Embryonic facial prominence (tissue), 1 donor: ENCODE measurements at regions not wholly inside any gene's neighbourhood (a gene's known extent, or its start where the extent isn't known, plus 50 kb on each side); places are given as distances from the start of the nearest gene placed in this dataset.
"Not testable (repeated sequence)": the region's sequence is repeated elsewhere in the genome, so short reads cannot be mapped to it uniquely, and the experiment has no call there.

Experiments
- DNase-seq: peaks from one replicate; pipeline ENCODE4 v3.0.0-alpha.2; 2016; ENCODE audit errors: extremely low spot score

DNA sequence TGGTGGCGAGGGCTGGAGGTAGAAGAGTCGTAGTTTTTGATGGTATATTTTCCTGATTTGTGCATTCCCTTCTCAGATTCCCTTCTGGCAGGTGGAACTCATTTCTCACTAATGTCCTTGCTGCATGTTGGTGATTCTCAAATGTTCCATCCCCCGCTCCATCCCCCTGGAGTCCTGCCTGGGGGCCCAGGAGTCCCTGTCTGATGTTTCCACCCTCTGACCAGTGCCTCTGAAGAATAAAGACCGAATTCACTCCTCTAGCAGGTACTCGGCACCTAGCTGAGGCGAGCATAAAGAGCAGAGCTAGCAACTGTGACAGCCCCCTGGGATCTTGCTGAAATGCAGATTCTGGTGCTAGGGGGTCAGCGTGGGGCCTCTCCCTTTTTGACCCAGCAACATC is 301.8 kb downstream of the BCL2L11 start:
- not testable (repeated sequence) for DNase-seq

DNA sequence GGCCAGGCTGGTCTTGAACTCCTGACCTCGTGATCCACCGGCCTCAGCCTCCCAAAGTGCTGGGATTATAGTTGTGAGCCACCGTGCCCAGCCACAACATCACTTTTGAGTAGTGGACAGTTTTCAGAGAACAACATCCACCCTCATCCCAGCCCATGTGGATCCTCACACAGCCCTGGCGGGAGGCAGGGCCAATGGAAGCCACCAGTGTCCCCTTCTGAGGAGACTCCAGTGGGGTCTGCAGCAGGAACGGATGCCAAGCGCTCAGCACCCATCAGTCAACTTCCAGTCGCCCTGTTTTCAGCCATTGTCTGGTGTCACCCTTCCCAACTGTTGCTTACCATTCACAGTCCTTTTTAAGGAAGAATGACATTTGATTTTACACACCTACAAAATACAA is 302.5 kb downstream of the BCL2L11 start:
- DNase-seq, result not testable (repeated sequence)

DNA sequence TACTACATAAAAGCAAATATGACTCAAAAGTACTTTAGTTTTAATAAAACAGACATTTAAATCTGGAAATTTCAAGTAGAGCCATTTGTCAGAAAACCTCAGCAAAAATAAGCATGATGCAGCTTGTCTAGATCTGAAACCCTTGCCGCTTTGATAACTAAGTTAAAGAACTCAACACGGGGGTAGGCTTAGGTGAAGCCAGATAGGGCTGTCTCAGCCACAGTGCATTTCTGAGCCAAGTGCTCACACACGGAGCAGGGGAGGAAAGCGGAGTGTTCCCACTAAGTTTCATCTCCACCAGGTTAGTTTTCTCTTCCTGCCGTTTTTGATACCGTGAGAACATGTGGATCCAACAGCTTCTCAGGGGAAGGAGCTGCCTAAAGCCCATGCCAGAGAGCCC is 303.5 kb downstream of the BCL2L11 start:
- DNase-seq, result not testable (repeated sequence)

DNA sequence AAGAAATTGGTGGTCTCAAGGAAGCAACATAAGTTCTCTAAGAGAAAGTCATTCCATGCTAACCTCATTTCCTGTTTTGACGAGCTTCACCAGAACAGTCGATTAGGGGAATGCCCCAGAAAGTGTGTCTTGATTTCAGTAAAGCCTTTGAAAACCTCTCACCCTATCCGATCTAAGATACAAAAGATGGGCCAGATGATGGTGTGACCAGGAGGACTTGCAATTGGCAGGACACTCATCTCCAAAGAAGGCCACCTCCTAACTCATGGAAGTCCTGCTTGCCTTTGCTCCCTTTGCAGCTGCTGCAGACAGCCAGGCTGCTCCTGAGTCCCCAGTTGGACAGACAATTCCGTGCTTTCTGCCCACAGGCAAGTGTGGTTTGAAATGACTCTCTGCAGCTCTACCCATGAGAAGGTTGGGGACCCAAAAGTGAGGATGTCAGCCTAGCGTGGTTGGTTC is 304.2 kb downstream of the BCL2L11 start:
- not testable (repeated sequence) for DNase-seq

DNA sequence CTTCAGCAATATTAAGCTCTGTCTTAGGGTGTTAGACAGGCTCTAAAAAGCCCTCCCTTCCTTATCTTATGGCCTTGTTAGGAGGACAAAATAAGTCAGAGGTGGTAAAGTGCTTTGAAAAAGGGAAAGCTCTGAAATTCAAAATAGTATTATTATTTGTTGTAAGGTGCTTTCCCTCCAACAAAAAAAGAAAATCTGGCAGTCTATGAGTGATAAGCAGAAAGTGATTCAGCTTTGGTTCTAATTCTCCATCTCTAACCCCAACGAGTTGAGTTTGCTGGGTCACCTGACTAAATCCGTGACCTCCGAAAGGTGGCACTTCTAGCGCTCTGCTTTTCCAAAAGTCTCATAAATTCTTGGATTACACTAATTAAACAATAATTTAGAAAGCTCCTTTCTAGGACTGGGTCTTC is 305.1 kb downstream of the BCL2L11 start:
- not testable (repeated sequence) for DNase-seq

DNA sequence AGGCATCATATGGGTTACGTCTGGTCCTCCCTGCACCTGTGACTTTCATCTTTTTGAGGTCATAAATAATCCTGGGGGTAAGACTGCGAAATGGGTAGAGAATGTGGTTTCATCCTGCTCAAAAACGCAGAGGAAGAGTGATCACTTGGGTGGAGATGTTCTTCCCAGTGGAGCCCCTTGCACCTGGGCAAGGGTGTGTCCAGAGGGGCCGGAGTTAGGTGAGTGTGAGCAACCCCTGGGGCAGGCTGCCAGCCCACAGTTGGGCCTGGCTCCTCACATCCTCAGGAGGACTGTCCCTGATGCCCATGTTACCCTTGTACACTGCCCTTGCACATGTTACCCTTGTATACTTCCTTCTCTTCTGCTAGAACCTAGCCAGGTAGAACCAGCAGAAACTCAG is 306.6 kb downstream of the BCL2L11 start:
- DNase-seq, result not testable (repeated sequence)

DNA sequence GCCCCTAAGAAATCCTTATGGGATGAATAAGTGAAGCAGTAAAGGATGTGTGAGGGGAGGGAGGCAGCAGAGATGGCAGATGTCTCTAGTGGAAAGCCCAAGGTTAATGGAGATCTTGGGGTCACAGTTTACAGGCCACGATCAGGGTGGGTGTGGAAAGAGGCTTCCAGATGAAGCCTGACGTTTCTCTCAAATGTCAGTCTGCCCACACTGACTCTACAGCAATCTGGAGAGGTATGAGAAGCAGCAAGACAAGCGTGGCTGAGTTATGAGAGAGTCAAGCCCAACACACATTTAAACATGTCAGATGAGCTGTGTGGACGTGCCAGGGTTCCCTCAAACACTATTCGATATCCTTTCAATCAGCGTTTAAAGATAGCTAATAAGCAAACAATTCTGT is 308.2 kb downstream of the BCL2L11 start:
- not testable (repeated sequence) for DNase-seq

DNA sequence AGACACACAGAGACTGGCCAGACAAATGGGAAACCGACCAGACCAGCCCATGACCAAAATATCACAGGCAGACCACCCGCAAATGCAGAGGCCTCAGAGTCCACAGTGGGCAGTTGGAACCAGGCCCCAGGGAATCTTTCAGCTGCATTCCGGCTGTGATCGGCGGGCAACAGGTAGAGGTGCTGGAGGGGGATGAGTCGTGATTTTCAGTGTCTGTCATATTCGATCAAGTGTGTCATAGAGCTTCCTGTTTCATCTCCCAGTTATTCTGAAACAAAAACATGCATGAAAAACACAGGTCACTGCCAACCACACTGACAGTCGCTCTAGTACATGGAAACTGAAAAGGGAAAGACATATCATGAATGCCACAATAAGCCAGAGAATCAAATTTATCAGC is 308.6 kb downstream of the BCL2L11 start:
- DNase-seq, result not testable (repeated sequence)

DNA sequence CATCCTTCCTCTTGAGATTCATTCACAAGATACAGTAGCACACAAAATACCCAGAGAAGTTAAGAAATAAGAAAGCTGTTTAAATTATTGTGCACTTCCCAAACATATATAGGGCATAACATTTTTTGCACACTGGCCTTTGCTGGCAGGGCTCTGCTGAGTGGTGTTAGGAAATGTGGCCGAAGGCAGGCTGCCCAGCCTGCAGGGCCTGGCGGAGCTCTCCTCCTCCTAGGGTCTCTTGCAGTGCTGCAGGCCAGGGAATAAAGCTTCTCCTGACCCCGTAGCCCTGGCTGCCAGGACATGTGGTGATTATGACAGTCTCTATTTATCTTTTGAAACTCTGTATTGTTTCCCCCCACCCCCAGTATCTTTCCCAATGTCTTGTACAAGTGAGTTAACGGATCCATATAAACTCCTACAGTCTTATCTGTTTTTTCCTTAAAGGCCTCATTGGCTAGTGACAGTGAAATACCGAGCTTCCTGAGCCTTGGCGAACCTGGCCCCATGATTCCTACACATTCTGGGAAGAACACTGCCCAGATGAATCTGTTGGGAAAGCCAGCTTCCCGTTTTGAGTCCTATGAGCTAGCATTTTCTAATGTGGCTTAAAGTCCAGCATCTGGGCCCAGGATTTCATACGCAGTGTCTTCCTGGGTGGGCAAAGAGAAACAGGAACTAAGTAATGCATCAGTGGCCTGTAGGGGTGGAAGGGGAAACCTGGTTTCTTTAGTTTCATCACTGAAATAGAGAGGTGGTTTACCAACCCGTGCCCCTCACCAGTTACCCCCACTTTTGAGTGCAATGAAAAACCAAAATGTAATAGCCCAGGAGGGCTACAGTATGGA is 310.3 kb downstream of the BCL2L11 start:
- DNase-seq, result not testable (repeated sequence)

DNA sequence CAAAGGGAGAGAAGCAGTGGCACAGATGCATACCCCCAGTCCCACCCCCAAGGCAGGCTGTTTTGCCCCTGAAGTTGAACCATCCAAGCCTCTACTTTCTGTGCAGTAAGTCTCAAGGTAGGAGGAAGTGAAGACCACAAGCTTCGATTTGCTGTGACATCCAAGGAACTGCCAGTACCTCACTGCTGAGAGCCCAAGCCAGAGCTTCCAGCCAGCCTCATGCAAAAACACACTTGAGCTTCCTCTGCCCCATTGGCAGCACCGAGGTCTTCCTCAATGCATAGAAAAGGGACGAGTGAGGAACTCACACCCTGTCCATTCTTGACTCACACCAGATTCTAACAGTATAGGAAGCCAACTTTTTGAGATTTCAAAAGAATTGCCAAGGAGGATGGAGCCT is 311.7 kb downstream of the BCL2L11 start:
- not testable (repeated sequence) for DNase-seq

DNA sequence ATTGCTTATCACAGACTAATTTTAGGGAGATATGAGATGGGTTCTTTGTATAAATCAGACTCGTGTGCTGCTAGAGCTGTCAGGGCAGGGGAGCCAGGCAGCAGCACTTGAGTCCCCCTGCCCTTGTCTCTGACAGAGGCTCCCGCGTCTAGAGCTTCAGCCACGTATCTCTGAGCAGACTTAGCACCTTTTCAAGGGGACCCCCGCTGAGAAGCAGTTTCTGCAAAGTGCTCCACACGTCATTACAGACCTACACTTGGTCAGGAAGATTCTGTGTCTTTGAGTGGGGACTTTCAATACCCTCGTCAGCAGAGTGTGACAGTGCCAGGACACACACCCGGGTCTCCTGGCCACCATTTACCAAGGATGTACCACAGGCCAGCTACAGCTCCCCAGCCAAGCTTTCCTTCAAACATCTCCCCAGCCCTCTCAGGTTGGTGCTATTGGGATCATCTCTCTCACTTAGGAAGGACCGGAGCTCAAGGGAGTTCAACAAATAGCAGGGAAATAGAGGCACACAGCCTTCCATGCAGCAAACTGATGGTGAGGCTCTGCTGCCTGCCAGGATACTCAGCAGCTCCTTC is 312.3 kb downstream of the BCL2L11 start:
- DNase-seq, result not testable (repeated sequence)

DNA sequence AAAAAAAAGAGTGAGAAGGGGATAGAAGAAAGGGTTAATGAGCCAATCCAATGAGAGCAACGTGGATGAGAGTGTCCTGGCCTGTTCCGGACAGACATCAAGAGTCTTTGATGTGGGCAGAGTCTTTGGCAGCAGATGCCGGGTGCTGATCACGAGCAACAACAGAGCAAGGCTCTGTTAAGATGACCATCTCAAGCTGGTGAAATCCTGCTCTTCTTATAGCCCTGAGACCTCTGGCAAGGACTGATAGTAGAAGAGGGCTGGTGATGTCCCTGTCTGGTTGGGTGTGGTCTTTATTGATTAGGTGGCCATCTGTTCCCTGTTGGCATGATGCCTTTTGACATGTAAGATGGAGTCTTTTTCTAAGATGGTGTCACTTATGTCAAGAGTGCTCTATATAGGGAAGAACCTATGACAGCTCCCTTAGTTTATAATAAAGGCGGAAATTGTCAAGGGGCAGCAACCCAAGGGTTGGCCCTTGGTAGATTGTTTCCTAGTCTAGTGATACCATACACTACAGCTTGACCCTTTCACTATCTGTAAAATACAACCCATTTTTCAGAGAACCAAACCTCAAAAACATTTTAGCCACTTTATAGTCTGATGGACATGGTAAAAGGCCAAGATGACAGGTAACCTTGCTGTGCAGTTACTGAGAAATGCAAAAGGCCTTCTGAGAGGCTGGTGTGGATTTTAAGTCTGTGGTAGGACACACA is 313.3 kb downstream of the BCL2L11 start:
- DNase-seq, result not testable (repeated sequence)

DNA sequence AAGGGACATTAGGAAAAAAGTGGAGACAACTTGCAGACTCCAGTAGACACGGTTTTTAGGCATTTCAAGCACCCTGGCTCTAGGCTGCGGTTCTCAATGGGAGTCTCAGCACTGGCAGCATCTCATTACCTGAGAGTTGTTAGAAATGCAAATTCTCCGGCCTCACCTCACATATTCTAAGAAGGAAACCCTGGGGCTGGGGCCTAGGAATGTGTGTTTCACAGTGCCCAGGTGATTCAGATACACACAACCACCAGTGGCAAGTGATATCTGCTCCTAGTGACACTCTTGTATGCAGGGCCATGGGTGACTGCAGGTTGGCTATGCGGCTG is 313.9 kb downstream of the BCL2L11 start:
- DNase-seq, result not testable (repeated sequence)

DNA sequence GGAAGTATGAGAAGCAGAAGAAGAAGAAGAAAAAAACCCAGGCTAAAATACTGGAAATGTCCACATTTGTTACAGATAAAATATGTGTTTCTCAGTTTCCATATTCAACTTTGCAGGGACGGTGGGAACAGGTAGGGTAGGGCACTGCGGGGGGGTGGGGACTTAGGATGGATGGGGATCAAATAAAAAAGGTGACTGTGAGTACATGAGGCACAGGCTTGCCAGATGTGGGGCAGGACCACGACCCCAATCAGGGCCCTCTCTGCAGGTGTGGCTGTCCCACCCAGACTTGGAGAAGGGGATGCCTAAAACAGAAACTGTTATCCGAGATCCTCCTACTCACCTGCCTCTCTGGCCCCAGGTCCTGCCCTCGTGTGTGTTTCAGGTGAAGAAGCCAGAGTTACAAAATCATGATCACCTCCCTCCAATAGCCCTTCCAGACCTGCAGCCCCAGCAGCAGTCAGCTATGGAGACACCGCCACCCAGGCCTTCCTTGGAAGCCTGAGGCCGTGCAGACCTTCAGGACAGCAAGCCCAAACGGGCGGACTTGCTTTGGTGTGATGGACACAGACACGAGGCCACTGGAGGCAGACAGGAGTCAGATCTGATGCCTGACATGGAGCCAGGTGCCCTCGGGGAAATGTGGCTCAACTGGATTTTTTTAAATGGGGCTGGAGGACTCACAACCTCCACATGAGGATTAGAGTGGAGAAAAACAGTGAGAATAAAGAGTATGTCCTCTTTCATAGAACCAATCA is 315.0 kb downstream of the BCL2L11 start:
- not testable (repeated sequence) for DNase-seq

DNA sequence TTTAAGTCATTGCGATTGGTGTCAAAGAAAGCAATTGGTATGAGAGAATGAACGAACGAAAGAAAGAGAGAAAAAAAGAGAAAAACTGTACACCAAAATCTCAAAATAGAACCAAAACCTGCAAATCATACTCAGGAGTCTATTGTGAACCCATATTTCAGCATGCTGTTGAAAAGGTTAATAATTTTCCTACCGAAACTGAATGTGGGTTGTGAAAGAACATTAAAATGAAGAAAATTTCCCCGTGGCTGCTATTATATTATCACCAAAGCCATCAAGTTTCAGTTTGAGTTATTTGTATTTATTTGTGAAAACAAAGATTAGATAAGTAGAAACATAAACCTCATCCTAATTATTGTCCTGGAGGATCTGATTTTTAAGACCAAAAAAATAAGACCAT is 315.7 kb downstream of the BCL2L11 start:
- DNase-seq, result not testable (repeated sequence)

DNA sequence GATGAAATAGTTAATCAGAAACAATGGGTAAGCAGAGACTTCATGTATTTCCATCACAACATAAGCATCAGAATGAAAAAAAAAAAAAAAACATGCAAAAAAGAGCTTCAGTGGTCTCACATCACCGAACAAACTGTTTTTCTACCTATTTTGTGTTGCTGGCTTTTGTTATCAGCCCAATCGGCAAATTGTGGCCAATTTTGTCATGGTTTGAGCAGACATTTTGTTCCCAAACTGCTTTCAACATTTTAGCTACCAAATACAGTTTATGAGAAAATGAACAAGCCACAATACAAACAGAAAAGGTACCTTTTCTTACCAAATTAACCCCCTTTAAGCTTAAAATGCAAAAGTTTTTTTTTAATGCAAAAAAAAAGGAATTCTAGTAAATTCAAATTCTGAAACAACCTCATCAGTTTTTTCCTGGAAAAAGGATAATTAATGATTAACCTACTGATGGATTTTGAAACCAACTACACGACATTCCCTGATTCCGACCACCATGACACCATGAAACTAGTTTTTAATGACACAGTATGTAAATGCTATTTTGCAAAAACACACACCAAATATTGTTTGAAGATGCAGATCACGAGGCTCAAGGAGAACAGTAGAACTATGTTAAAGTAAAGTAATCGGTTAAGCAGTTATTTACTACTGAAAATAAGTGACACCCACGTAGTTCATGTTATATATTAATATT is 316.7 kb downstream of the BCL2L11 start:
- DNase-seq, result not testable (repeated sequence)

DNA sequence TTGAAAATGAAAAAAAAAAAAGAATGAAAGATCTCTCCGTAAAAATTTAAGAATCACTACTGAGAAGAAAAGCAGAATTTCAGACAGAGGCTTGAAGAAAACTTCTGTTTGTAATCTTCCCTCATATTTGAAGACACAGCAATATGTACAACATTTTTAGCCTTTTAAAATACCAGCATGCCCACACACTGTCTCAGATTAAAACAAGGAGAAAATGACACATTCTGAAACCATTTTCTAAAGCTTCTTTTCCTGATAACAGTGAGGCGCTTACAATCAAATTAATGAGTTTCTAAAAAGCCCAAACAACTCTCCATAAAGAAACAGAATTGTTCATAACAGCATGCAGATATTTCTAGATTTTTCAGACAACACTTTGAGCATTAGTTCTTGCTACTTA is 317.4 kb downstream of the BCL2L11 start:
- not testable (repeated sequence) for DNase-seq

DNA sequence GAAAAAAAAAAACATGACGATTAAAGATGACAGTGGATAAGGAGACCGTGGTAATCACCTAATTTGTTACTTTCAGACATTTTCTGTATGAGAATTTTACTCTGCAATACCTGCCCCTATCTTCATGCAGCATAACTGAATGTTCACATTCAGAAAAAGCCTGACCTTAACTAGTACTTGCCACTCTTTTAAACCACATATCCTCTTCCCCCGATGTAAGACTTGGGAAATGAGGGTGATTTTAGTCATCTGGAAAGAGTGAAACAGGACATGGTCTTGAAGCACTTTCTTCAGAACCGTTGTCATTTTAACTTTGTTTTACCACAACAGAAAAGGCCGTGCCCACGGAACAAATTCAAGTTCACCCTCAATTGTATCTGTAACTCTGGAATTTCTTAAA is 318.5 kb downstream of the BCL2L11 start:
- DNase-seq, result not testable (repeated sequence)

DNA sequence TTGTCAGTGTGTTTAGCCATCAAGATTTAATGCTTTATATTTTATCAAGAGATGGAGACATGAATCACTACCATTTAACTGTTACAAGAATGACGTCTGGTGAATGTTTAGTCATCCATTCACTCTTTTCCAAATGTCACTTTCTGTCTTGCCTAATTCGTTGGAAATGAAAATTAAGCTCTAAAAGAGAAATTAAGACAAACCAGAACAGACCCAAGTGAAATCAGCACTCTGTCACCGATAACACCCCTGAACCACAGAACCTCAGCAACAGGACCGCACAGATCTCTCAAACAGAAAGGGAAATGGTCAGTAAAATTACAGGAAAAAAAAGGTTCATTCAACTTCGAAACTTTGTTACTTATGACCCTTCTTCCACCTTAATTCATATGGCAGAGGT is 320.9 kb downstream of the BCL2L11 start:
- DNase-seq, result not testable (repeated sequence)

DNA sequence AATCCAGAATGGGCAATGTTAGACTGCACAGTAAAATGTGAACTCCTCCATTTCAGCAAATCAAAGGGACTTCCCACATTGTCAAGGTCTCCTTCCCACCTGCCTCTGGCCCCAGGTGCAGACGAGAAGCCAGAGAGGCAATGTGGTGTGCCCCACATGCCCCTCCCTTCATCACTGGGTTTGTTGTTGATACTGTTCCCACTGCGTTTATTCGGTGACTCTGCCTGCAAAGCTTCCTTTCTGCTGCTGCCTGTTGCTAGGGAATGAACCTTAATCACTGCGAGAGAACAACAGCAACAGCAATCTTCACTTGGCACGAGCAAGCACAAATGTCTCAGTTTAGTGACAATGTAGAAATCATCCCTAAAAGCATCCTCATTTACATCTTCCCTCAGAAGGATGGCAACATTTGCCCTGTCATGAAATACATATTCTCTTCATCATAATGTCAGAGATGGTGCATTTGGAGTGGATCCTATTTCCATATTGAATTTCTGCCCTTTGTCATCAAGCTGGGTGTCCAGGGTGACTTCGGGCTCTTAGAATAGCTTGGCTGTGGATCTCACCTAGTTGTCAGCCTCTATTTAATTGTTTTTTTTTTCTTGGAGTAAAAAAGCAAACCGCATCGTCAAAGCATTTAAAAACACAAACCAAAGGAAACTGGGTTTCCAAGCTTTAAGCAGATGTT is 322.2 kb downstream of the BCL2L11 start:
- not testable (repeated sequence) for DNase-seq

DNA sequence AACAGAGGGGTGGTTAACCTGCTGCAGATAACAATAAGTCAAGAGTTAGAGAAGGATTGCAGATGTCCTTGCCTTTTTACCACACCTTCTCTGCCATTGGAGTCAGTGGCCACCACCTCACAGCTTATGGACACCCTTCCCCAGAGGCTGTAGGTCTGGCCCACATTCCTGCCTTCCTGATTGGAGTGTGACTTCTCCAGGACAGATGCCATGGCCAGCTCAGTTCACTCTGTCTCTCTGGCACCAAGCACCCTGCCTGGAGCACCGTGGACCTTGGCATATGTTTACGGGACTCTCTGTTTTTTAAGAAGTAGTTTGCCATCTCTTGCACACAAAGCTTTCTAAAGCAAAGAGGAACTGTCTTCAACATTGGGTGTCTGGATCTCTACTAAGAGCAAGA is 323.8 kb downstream of the BCL2L11 start:
- not testable (repeated sequence) for DNase-seq
